Activated CD4-positive, alpha-beta memory T cell treated with anti-CD3 and anti-CD28 coated beads for 36 hours (primary cell): ENCODE measurements at regions not wholly inside any gene's neighbourhood (a gene's known extent, or its start where the extent isn't known, plus 50 kb on each side); places are given as distances from the start of the nearest gene placed in this dataset.

Experiments used
- CTCF ChIA-PET: fragments of 350-600 bp; sonication (Branson Sonifier 250); formaldehyde crosslinking; loops from one replicate; lab custom pipeline; 2021; ENCODE audit warnings: antibody characterized with exemption, inconsistent platforms; lab: Charles Lee
- POLR2A ChIA-PET: fragments of 350-600 bp; sonication (Branson Sonifier 250); formaldehyde crosslinking; loops from one replicate; lab custom pipeline; 2021; ENCODE audit warnings: antibody characterized with exemption; lab: Charles Lee
- DNase-seq: peaks from one replicate; pipeline ENCODE4 v3.0.0-alpha.2; 2020
- H3K27ac Mint-ChIP-seq: one replicate; pipeline ENCODE4 v1.8.0; 2021; ENCODE audit warnings: mixed read lengths
- H3K27me3 Mint-ChIP-seq: one replicate; pipeline ENCODE4 v1.8.0; 2021; ENCODE audit warnings: mixed read lengths
- H3K36me3 Mint-ChIP-seq: one replicate; pipeline ENCODE4 v1.8.0; 2021; ENCODE audit warnings: mixed read lengths
- H3K4me1 Mint-ChIP-seq: one replicate; pipeline ENCODE4 v1.8.0; 2021; ENCODE audit warnings: low read depth, mixed read lengths
- H3K4me3 Mint-ChIP-seq: one replicate; pipeline ENCODE4 v1.8.0; 2021; ENCODE audit warnings: mild to moderate bottlenecking, mixed read lengths
- H3K9me3 Mint-ChIP-seq: one replicate; pipeline ENCODE4 v1.8.0; 2021; ENCODE audit warnings: mixed read lengths
- intact Hi-C: fragments of 100-400 bp; cut with micrococcal nuclease; formaldehyde crosslinking; loops from one replicate; pipeline ENCODE4 v1.15.1; 2023

- no peak for DNase-seq
- CTCF ChIA-PET: no interaction called here
- Mint-ChIP-seq H3K9me3 (peaks cover 15% of the 10 kb centered on the region), H3K4me1 (no peaks in the 10 kb centered on the region), H3K27me3 (no peaks in the 10 kb centered on the region), H3K4me3 (no peak overlapping the region), H3K36me3 (peaks cover 1% of the 10 kb centered on the region), H3K27ac (no peak overlapping the region)
- intact Hi-C loops: no loop called here
- POLR2A ChIA-PET: no interaction called here
Measured at GRCh38 chr12:130078852-130079251, 83.4 kb upstream of the FZD10 start.

GRCh38 chr12:130079279-130079678 lies 83.0 kb upstream of the FZD10 start:
- ChIA-PET CTCF (no interaction called here), POLR2A (no interaction called here)
- H3K9me3 Mint-ChIP-seq: peaks cover 15% of the 10 kb centered on the region

GRCh38 chr12:130080205-130080604 lies 82.1 kb upstream of the FZD10 start:
- H3K27me3 Mint-ChIP-seq: no peaks in the 10 kb centered on the region
- no peak for DNase-seq
- no peak overlapping the region for H3K4me3 Mint-ChIP-seq
- H3K4me1 Mint-ChIP-seq: no peaks in the 10 kb centered on the region
- peaks cover 15% of the 10 kb centered on the region for H3K9me3 Mint-ChIP-seq
- intact Hi-C loops: no loop called here
- ChIA-PET CTCF (no interaction called here), POLR2A (no interaction called here)
- H3K36me3 Mint-ChIP-seq: peaks cover 1% of the 10 kb centered on the region
- H3K27ac Mint-ChIP-seq: no peak overlapping the region

More at GRCh38 chr12:130079279-130079678, 83.0 kb upstream of the FZD10 start:
- no peak overlapping the region for H3K27ac Mint-ChIP-seq
- DNase-seq: no peak
- H3K27me3 Mint-ChIP-seq: no peaks in the 10 kb centered on the region
- H3K4me3 Mint-ChIP-seq: no peak overlapping the region
- peaks cover 1% of the 10 kb centered on the region for H3K36me3 Mint-ChIP-seq
- no peaks in the 10 kb centered on the region for H3K4me1 Mint-ChIP-seq
- intact Hi-C loops: no loop called here

- ChIA-PET CTCF (no interaction called here), POLR2A (no interaction called here)
- Mint-ChIP-seq H3K36me3 (peaks cover 1% of the 10 kb centered on the region), H3K27ac (no peak overlapping the region), H3K4me3 (no peak overlapping the region), H3K27me3 (no peaks in the 10 kb centered on the region), H3K4me1 (peaks cover 4% of the 10 kb centered on the region), H3K9me3 (peaks cover 15% of the 10 kb centered on the region)
- no peak for DNase-seq
- intact Hi-C loops: no loop called here
Measured at GRCh38 chr12:130081117-130081805, 81.0 kb upstream of the FZD10 start.

- intact Hi-C loops: no loop called here
- CTCF ChIA-PET: no interaction called here
- Mint-ChIP-seq H3K27ac (no peak overlapping the region), H3K9me3 (peaks cover 4% of the 10 kb centered on the region), H3K4me3 (no peak overlapping the region), H3K27me3 (no peaks in the 10 kb centered on the region), H3K4me1 (peaks cover 21% of the 10 kb centered on the region), H3K36me3 (no peaks in the 10 kb centered on the region)
- DNase-seq: no peak
- POLR2A ChIA-PET: no interaction called here
Measured at GRCh38 chr12:130083002-130083401, 79.3 kb upstream of the FZD10 start.

- DNase-seq: no peak
- Mint-ChIP-seq H3K9me3 (no peaks in the 10 kb centered on the region), H3K4me1 (peaks cover 23% of the 10 kb centered on the region), H3K27ac (no peak overlapping the region), H3K4me3 (no peak overlapping the region), H3K27me3 (no peaks in the 10 kb centered on the region), H3K36me3 (no peaks in the 10 kb centered on the region)
- intact Hi-C loops: no loop called here
- ChIA-PET POLR2A (no interaction called here), CTCF (no interaction called here)
Measured at GRCh38 chr12:130083734-130084133, 78.5 kb upstream of the FZD10 start.

- no peaks in the 10 kb centered on the region for H3K36me3 Mint-ChIP-seq
- H3K4me3 Mint-ChIP-seq: no peak overlapping the region
- intact Hi-C loops: no loop called here
- H3K4me1 Mint-ChIP-seq: peaks cover 23% of the 10 kb centered on the region
- no peak for DNase-seq
- ChIA-PET CTCF (no interaction called here), POLR2A (no interaction called here)
- no peaks in the 10 kb centered on the region for H3K27me3 Mint-ChIP-seq
- H3K27ac Mint-ChIP-seq: no peak overlapping the region
- H3K9me3 Mint-ChIP-seq: no peaks in the 10 kb centered on the region
Measured at GRCh38 chr12:130084359-130084758, 77.9 kb upstream of the FZD10 start.

- ChIA-PET POLR2A (interaction anchor here (0.7 kb wide), 1 partner anchor 1628 kb away, joined by 4 read pairs; no protein-coding TSS in a partner anchor), CTCF (interaction anchor here (0.7 to 1.2 kb wide), 2 partner anchors 37 to 44 kb away, joined by 3 to 4 read pairs; no protein-coding TSS in a partner anchor)
- no peaks in the 10 kb centered on the region for H3K27me3 Mint-ChIP-seq
- H3K27ac Mint-ChIP-seq: no peak overlapping the region
- peak overlapping the region; percentile 11 for H3K4me3 Mint-ChIP-seq
- peak; percentile 16 for DNase-seq
- H3K9me3 Mint-ChIP-seq: no peaks in the 10 kb centered on the region
- peaks cover 23% of the 10 kb centered on the region for H3K4me1 Mint-ChIP-seq
- H3K36me3 Mint-ChIP-seq: no peaks in the 10 kb centered on the region
- intact Hi-C loops: no loop called here
Measured at GRCh38 chr12:130086248-130086647, 76.0 kb upstream of the FZD10 start.

GRCh38 chr12:130086797-130087196 lies 75.5 kb upstream of the FZD10 start:
- DNase-seq: no peak
- H3K4me1 Mint-ChIP-seq: peaks cover 23% of the 10 kb centered on the region
- ChIA-PET POLR2A (interaction anchor here (0.7 kb wide), 1 partner anchor 1628 kb away, joined by 4 read pairs; no protein-coding TSS in a partner anchor), CTCF (interaction anchor here (0.7 to 1.2 kb wide), 2 partner anchors 38 to 45 kb away, joined by 3 to 4 read pairs; no protein-coding TSS in a partner anchor)
- no peak overlapping the region for H3K27ac Mint-ChIP-seq
- no peaks in the 10 kb centered on the region for H3K36me3 Mint-ChIP-seq
- no peaks in the 10 kb centered on the region for H3K9me3 Mint-ChIP-seq
- no peaks in the 10 kb centered on the region for H3K27me3 Mint-ChIP-seq
- intact Hi-C loops: no loop called here
- peak overlapping the region; percentile 6 for H3K4me3 Mint-ChIP-seq

- no peak overlapping the region for H3K4me3 Mint-ChIP-seq
- peak; percentile 19 for DNase-seq
- ChIA-PET CTCF (interaction anchor here (0.7 to 1.2 kb wide), 2 partner anchors 38 to 45 kb away, joined by 3 to 4 read pairs; no protein-coding TSS in a partner anchor), POLR2A (no interaction called here)
- no peak overlapping the region for H3K27ac Mint-ChIP-seq
- H3K36me3 Mint-ChIP-seq: no peaks in the 10 kb centered on the region
- no peaks in the 10 kb centered on the region for H3K27me3 Mint-ChIP-seq
- H3K9me3 Mint-ChIP-seq: no peaks in the 10 kb centered on the region
- intact Hi-C loops: no loop called here
- H3K4me1 Mint-ChIP-seq: peaks cover 23% of the 10 kb centered on the region
Measured at GRCh38 chr12:130087222-130087621, 75.0 kb upstream of the FZD10 start.

GRCh38 chr12:130088504-130088903 lies 73.8 kb upstream of the FZD10 start:
- POLR2A ChIA-PET: no interaction called here
- DNase-seq: no peak
- H3K27ac Mint-ChIP-seq: no peak overlapping the region
- intact Hi-C loops: no loop called here
- H3K9me3 Mint-ChIP-seq: no peaks in the 10 kb centered on the region
- no peaks in the 10 kb centered on the region for H3K36me3 Mint-ChIP-seq
- H3K27me3 Mint-ChIP-seq: no peaks in the 10 kb centered on the region
- peaks cover 23% of the 10 kb centered on the region for H3K4me1 Mint-ChIP-seq
- H3K4me3 Mint-ChIP-seq: no peak overlapping the region
- CTCF ChIA-PET: no interaction called here

GRCh38 chr12:130090542-130090941 lies 71.7 kb upstream of the FZD10 start:
- CTCF ChIA-PET: no interaction called here

GRCh38 chr12:130093380-130093779 lies 68.9 kb upstream of the FZD10 start:
- Mint-ChIP-seq H3K27ac (no peak overlapping the region), H3K36me3 (no peaks in the 10 kb centered on the region), H3K9me3 (no peaks in the 10 kb centered on the region), H3K4me1 (no peaks in the 10 kb centered on the region), H3K27me3 (no peaks in the 10 kb centered on the region), H3K4me3 (no peak overlapping the region)
- POLR2A ChIA-PET: no interaction called here
- CTCF ChIA-PET: no interaction called here
- intact Hi-C loops: no loop called here
- DNase-seq: no peak

More at GRCh38 chr12:130090542-130090941, 71.7 kb upstream of the FZD10 start:
- H3K27me3 Mint-ChIP-seq: no peaks in the 10 kb centered on the region
- H3K27ac Mint-ChIP-seq: no peak overlapping the region
- H3K4me1 Mint-ChIP-seq: peaks cover 23% of the 10 kb centered on the region
- POLR2A ChIA-PET: no interaction called here
- no peaks in the 10 kb centered on the region for H3K36me3 Mint-ChIP-seq
- no peaks in the 10 kb centered on the region for H3K9me3 Mint-ChIP-seq
- intact Hi-C loops: no loop called here
- no peak for DNase-seq
- H3K4me3 Mint-ChIP-seq: no peak overlapping the region
